Body of pancreas (tissue), 4 donors: ENCODE measurements at regions not wholly inside any gene's neighbourhood (a gene's known extent, or its start where the extent isn't known, plus 50 kb on each side); places are given as distances from the start of the nearest gene placed in this dataset.

Experiments
- POLR2A ChIP-seq, 3 donors: fragments of 450-650 bp; IDR thresholded peaks; one replicate each; pipeline ENCODE4 v1.6.1; 2016; ENCODE audit warnings: antibody characterized with exemption in 3 of 3, mild to moderate bottlenecking in 2 of 3
- TF ChIP-seq, protein P1 (sequence below), 7 experiments: fragments of 450-650 bp in 4 of 7; fragments of 200-600 bp in 3 of 7; sonication (generic) in 3 of 7; IDR thresholded peaks; one replicate each; pipeline ENCODE4 v1.5.1; 2016 to 2019; ENCODE audit warnings: antibody characterized with exemption in 7 of 7

GRCh38 chr4:112979881-112980421, 69.5 kb upstream of the ANK2 start:
- TF ChIP-seq, protein P1, sequence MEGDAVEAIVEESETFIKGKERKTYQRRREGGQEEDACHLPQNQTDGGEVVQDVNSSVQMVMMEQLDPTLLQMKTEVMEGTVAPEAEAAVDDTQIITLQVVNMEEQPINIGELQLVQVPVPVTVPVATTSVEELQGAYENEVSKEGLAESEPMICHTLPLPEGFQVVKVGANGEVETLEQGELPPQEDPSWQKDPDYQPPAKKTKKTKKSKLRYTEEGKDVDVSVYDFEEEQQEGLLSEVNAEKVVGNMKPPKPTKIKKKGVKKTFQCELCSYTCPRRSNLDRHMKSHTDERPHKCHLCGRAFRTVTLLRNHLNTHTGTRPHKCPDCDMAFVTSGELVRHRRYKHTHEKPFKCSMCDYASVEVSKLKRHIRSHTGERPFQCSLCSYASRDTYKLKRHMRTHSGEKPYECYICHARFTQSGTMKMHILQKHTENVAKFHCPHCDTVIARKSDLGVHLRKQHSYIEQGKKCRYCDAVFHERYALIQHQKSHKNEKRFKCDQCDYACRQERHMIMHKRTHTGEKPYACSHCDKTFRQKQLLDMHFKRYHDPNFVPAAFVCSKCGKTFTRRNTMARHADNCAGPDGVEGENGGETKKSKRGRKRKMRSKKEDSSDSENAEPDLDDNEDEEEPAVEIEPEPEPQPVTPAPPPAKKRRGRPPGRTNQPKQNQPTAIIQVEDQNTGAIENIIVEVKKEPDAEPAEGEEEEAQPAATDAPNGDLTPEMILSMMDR (IDR thresholded peaks at IDR 0.05) = no peak
- no peak for TF ChIP-seq POLR2A (IDR thresholded peaks at IDR 0.05)
